CD4-positive, alpha-beta T cell (primary cell): ENCODE measurements at regions not wholly inside any gene's neighbourhood (a gene's known extent, or its start where the extent isn't known, plus 50 kb on each side); places are given as distances from the start of the nearest gene placed in this dataset.

ENCODE experiments used
- ATAC-seq: fragments of 200-7000 bp; cut with Tn5 transposase; one replicate; pipeline ENCODE4 v1.10.0; 2022; ENCODE audit warnings: mild to moderate bottlenecking; ENCODE audit not compliant: poor library complexity
- CTCF ChIA-PET: fragments of 350-600 bp; sonication (Branson Sonifier 250); formaldehyde crosslinking; loops from one replicate; lab custom pipeline; 2021; ENCODE audit warnings: antibody characterized with exemption, inconsistent platforms; lab: Charles Lee
- POLR2A ChIA-PET: fragments of 350-600 bp; sonication (Branson Sonifier 250); formaldehyde crosslinking; loops from one replicate; lab custom pipeline; 2021; ENCODE audit warnings: antibody characterized with exemption, inconsistent platforms; lab: Charles Lee
- DNase-seq, 14 experiments: peaks; one replicate each; pipeline ENCODE4 v3.0.0-alpha.2; 2013 to 2020; ENCODE audit warnings: mixed read lengths in 2 of 14
- H3K27ac ChIP-seq, 2 donors: one replicate each; pipeline versions ENCODE4 v1.5.1 to v1.7.0; 2013; ENCODE audit warnings: low read length in 2 of 2, low read depth in 1 of 2, mild to moderate bottlenecking in 1 of 2
- H3K27me3 ChIP-seq, 2 experiments: 1 replicate in 1 of 2; 2 replicates in 1 of 2; pipeline versions ENCODE4 v1.6.1 to v1.7.0; 2013; ENCODE audit warnings: low read length in 2 of 2, control low read depth in 1 of 2, mild to moderate bottlenecking in 1 of 2, moderate library complexity in 1 of 2; ENCODE audit not compliant: insufficient read depth in 2 of 2, control insufficient read depth in 1 of 2
- H3K36me3 ChIP-seq: one replicate; pipeline ENCODE4 v1.6.1; 2013; ENCODE audit warnings: low read length, control low read depth; ENCODE audit not compliant: insufficient read depth
- H3K4me1 ChIP-seq: one replicate; pipeline ENCODE4 v1.6.1; 2013; ENCODE audit warnings: low read length, control low read depth; ENCODE audit not compliant: insufficient read depth
- H3K4me3 ChIP-seq: one replicate; pipeline ENCODE4 v1.5.1; 2013; ENCODE audit warnings: mild to moderate bottlenecking, low read length, moderate library complexity
- H3K9me3 ChIP-seq, 2 experiments: 1 replicate in 1 of 2; 2 replicates in 1 of 2; pipeline versions ENCODE4 v1.6.1 to v1.7.0; 2013; ENCODE audit warnings: low read length in 2 of 2, mild to moderate bottlenecking in 2 of 2, control low read depth in 1 of 2, moderate library complexity in 1 of 2; ENCODE audit not compliant: control insufficient read depth in 1 of 2, insufficient read depth in 1 of 2
- H3K27ac Mint-ChIP-seq: one replicate; pipeline ENCODE4 v1.8.0; 2020; ENCODE audit warnings: mixed read lengths
- H3K27me3 Mint-ChIP-seq: one replicate; pipeline ENCODE4 v1.8.0; 2021; ENCODE audit warnings: mixed read lengths
- H3K36me3 Mint-ChIP-seq: one replicate; pipeline ENCODE4 v1.8.0; 2021; ENCODE audit warnings: low read depth, mixed read lengths
- H3K4me1 Mint-ChIP-seq: one replicate; pipeline ENCODE4 v1.8.0; 2021; ENCODE audit warnings: low read depth, mixed read lengths
- H3K4me3 Mint-ChIP-seq: one replicate; pipeline ENCODE4 v1.8.0; 2020; ENCODE audit warnings: mild to moderate bottlenecking, mixed read lengths
- H3K9me3 Mint-ChIP-seq: one replicate; pipeline ENCODE4 v1.8.0; 2020; ENCODE audit warnings: mixed read lengths
- CTCF ChIP-seq: fragments of 200-600 bp; IDR thresholded peaks from one replicate; pipeline ENCODE4 v1.8.0; 2022; ENCODE audit warnings: antibody characterized with exemption, mild to moderate bottlenecking
- intact Hi-C, 2 experiments: fragments of 100-400 bp; cut with DNase I in 1 of 2; cut with micrococcal nuclease in 1 of 2; formaldehyde crosslinking; loops; one replicate each; pipeline versions ENCODE4 v1.15.1 to v1.9.0; 2023 to 2025; cut with DNase I, micrococcal nuclease

GRCh38 chr5:18375641-18376040 lies 741.4 kb downstream of the TAF11L14 start:
- intact Hi-C loops = no loop called here
- ATAC-seq (no peak), DNase-seq (no peak)
- no peak overlapping the region for H3K4me3 ChIP-seq
- Mint-ChIP-seq H3K27me3 (no peaks in the 10 kb centered on the region), H3K36me3 (no peaks in the 10 kb centered on the region), H3K4me3 (no peak overlapping the region), H3K4me1 (no peaks in the 10 kb centered on the region), H3K27ac (no peak overlapping the region), H3K9me3 (no peaks in the 10 kb centered on the region)
- H3K27ac ChIP-seq = no peak overlapping the region
- H3K9me3 ChIP-seq = no peaks in the 10 kb centered on the region
- CTCF ChIA-PET = no interaction called here
- POLR2A ChIA-PET = no interaction called here
- H3K36me3 ChIP-seq = no peaks in the 10 kb centered on the region
- no peaks in the 10 kb centered on the region for H3K4me1 ChIP-seq
- no peaks in the 10 kb centered on the region for H3K27me3 ChIP-seq
- no peak for TF ChIP-seq CTCF

GRCh38 chr5:18378066-18378465 lies 743.8 kb downstream of the TAF11L14 start:
- Mint-ChIP-seq H3K27ac (no peak overlapping the region), H3K9me3 (no peaks in the 10 kb centered on the region), H3K27me3 (no peaks in the 10 kb centered on the region), H3K4me1 (no peaks in the 10 kb centered on the region), H3K36me3 (no peaks in the 10 kb centered on the region), H3K4me3 (no peak overlapping the region)
- H3K36me3 ChIP-seq = no peaks in the 10 kb centered on the region
- intact Hi-C loops = no loop called here
- CTCF ChIA-PET = no interaction called here
- no peak overlapping the region for H3K4me3 ChIP-seq
- ATAC-seq = no peak
- no peak for DNase-seq
- POLR2A ChIA-PET = no interaction called here
- H3K4me1 ChIP-seq = no peaks in the 10 kb centered on the region
- TF ChIP-seq CTCF = no peak
- no peaks in the 10 kb centered on the region for H3K9me3 ChIP-seq
- no peak overlapping the region for H3K27ac ChIP-seq
- H3K27me3 ChIP-seq = no peaks in the 10 kb centered on the region

- Mint-ChIP-seq H3K4me1 (no peaks in the 10 kb centered on the region), H3K27me3 (no peaks in the 10 kb centered on the region), H3K9me3 (no peaks in the 10 kb centered on the region), H3K4me3 (no peak overlapping the region), H3K27ac (no peak overlapping the region), H3K36me3 (no peaks in the 10 kb centered on the region)
- ATAC-seq (no peak), DNase-seq (no peak)
- Histone ChIP-seq H3K27ac (no peak overlapping the region), H3K36me3 (no peaks in the 10 kb centered on the region), H3K4me3 (no peak overlapping the region), H3K27me3 (no peaks in the 10 kb centered on the region), H3K4me1 (no peaks in the 10 kb centered on the region), H3K9me3 (no peaks in the 10 kb centered on the region)
- intact Hi-C loops = no loop called here
- TF ChIP-seq CTCF = no peak
- POLR2A ChIA-PET = no interaction called here
- CTCF ChIA-PET = no interaction called here
Measured at GRCh38 chr5:18379189-18379588, 744.9 kb downstream of the TAF11L14 start.
